AG04449 (cell line): ENCODE measurements at regions not wholly inside any gene's neighbourhood (a gene's known extent, or its start where the extent isn't known, plus 50 kb on each side); places are given as distances from the start of the nearest gene placed in this dataset.

ENCODE experiments used
- CTCF ChIA-PET: fragments of 350-600 bp; formaldehyde crosslinking; extraction: SDS; loops from one replicate; lab custom pipeline; 2021; ENCODE audit warnings: antibody characterized with exemption; lab: Yijun Ruan, JAX
- POLR2A ChIA-PET: fragments of 400-600, 350-600 bp; formaldehyde crosslinking; extraction: SDS; loops from one replicate; lab custom pipeline; 2020; ENCODE audit warnings: antibody characterized with exemption, inconsistent platforms; lab: Yijun Ruan, JAX
- DNase-seq: peaks from one replicate; pipeline ENCODE4 v3.0.0-alpha.2; 2010; ENCODE audit warnings: low read depth, low spot score
- H3K4me3 ChIP-seq: 2 replicates; pipeline ENCODE4 v1.5.1; 2011; ENCODE audit warnings: low read depth, mild to moderate bottlenecking, control low read depth, low read length
- CTCF ChIP-seq: IDR thresholded peaks from one replicate; pipeline ENCODE4 v1.5.1; 2011; ENCODE audit warnings: mild to moderate bottlenecking, moderate library complexity, low read length, control low read depth, inconsistent platforms; ENCODE audit not compliant: insufficient read depth; ENCODE audit errors: missing control alignments

GRCh38 chr11:127670374-127671119 lies 670.0 kb upstream of the KIRREL3 start:
- TF ChIP-seq CTCF, result no peak
- no peak overlapping the region for H3K4me3 ChIP-seq
- ChIA-PET CTCF (no interaction called here), POLR2A (no interaction called here)
- no peak for DNase-seq

DNA sequence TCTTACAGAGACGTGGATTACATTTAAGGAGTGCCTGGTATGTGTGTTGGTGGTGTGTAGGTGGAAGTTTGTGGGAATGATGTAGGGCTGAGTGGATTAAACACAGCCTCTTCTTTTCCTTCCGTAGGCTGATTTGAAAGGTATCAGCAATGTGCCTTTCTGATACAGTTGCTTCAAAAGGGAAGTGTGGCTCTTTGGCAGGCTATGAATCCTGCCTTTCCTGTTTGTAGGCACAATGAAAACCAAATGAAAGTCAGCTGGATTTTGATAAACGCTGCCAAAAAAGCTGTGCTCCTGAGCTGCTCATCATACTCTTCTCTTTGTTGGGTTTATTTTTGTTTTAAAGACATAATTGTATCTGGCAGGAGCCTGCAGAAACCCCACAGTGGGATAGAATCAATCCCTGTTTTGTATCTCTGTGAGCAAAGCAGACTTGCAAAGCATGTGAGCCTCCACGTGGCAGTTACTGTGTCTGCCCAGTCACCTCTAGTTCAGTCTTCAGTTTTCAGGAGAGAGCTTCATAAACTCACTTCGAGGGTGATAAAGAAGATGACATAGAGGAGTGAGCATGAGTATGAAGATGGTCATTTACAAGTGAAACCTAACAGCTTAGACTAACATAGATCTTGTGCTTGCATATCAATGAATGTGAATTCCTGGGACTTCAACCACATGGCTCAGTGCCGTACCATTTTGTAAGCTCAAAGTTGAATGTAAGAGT lies 655.7 kb upstream of the KIRREL3 start:
- POLR2A ChIA-PET, result no interaction called here
- no peak for TF ChIP-seq CTCF
- DNase-seq, result no peak
- H3K4me3 ChIP-seq, result no peak overlapping the region
- CTCF ChIA-PET, result no interaction called here

DNA sequence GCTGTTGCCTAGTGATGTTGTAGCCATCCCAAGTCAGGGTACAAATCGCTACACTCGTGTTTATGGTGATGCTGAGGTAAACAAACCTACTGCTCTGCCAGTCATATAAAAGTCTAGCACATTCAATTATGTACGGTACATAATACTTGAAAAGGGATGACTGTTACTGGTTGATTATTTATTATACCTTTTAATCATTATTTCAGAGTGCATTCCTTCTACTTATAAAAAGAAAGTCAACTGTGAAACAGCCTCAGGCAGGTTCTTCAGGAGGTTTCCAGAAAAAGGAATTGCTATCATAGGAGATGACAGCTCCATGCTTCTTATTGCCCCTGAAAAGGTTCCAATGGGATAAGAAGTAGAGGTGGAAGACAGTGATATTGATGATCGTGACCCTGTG lies 652.5 kb upstream of the KIRREL3 start:
- ChIA-PET POLR2A (no interaction called here), CTCF (no interaction called here)
- H3K4me3 ChIP-seq, result no peak overlapping the region
- no peak for DNase-seq
- no peak for TF ChIP-seq CTCF

DNA sequence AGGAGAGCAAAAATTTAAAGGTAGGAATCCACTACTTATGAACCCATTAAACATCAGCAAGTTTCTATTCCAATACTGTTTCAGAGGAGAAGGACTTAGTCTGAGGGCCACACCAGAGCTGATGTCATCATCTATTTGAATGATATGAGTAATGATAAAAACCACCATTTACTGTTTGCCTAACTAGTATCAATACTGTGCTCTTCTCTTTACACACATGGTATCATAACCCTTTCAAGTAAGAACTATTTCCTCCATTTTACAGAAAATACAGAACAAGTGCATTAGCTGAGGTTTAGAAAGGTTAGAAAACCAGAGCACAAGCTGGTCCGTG lies 651.3 kb upstream of the KIRREL3 start:
- POLR2A ChIA-PET, result no interaction called here
- no peak overlapping the region for H3K4me3 ChIP-seq
- DNase-seq, result no peak
- CTCF ChIA-PET, result no interaction called here
- TF ChIP-seq CTCF, result no peak

GRCh38 chr11:127651175-127651887 lies 650.8 kb upstream of the KIRREL3 start:
- no peak for TF ChIP-seq CTCF
- ChIA-PET POLR2A (no interaction called here), CTCF (no interaction called here)
- H3K4me3 ChIP-seq, result no peak overlapping the region
- DNase-seq, result peak; percentile 21

GRCh38 chr11:127649958-127650357 lies 649.4 kb upstream of the KIRREL3 start:
- H3K4me3 ChIP-seq, result no peak overlapping the region
- ChIA-PET CTCF (no interaction called here), POLR2A (no interaction called here)
- DNase-seq, result no peak
- no peak for TF ChIP-seq CTCF
